ACC112 (cell line): ENCODE measurements at regions not wholly inside any gene's neighbourhood (a gene's known extent, or its start where the extent isn't known, plus 50 kb on each side); places are given as distances from the start of the nearest gene placed in this dataset.

ENCODE experiments used
- H2AFZ ChIP-seq: fragments of 200-600 bp; sonication (generic); one replicate; pipeline ENCODE4 v1.6.0; 2017; ENCODE audit warnings: antibody characterized with exemption, low read length; ENCODE audit not compliant: unreplicated experiment
- H3K27ac ChIP-seq: fragments of 200-600 bp; sonication (generic); 2 replicates; pipeline ENCODE4 v1.5.1; 2014; ENCODE audit warnings: low read depth, mild to moderate bottlenecking, antibody characterized with exemption, low read length, moderate library complexity
- H3K27me3 ChIP-seq: fragments of 200-600 bp; sonication (generic); 2 replicates; pipeline ENCODE4 v1.6.1; 2014; ENCODE audit warnings: mild to moderate bottlenecking, antibody characterized with exemption, low read length, moderate library complexity, mixed read lengths; ENCODE audit not compliant: insufficient read depth
- H3K36me3 ChIP-seq: fragments of 200-600 bp; sonication (generic); 2 replicates; pipeline ENCODE4 v1.6.1; 2016; ENCODE audit warnings: mild to moderate bottlenecking, antibody characterized with exemption, low read length, moderate library complexity, mixed read lengths; ENCODE audit not compliant: insufficient read depth
- H3K4me1 ChIP-seq: fragments of 200-600 bp; sonication (generic); one replicate; pipeline ENCODE4 v1.6.1; 2016; ENCODE audit warnings: low read length, mixed read lengths; ENCODE audit not compliant: insufficient read depth, unreplicated experiment, control insufficient read depth
- H3K4me3 ChIP-seq: fragments of 200-600 bp; sonication (generic); 2 replicates; pipeline ENCODE4 v1.5.1; 2014; ENCODE audit warnings: mild to moderate bottlenecking, low read depth, low read length
- H3K79me2 ChIP-seq: fragments of 200-600 bp; sonication (generic); one replicate; pipeline ENCODE4 v1.6.0; 2016; ENCODE audit warnings: low read length; ENCODE audit not compliant: control insufficient read depth, unreplicated experiment, insufficient read depth

DNA sequence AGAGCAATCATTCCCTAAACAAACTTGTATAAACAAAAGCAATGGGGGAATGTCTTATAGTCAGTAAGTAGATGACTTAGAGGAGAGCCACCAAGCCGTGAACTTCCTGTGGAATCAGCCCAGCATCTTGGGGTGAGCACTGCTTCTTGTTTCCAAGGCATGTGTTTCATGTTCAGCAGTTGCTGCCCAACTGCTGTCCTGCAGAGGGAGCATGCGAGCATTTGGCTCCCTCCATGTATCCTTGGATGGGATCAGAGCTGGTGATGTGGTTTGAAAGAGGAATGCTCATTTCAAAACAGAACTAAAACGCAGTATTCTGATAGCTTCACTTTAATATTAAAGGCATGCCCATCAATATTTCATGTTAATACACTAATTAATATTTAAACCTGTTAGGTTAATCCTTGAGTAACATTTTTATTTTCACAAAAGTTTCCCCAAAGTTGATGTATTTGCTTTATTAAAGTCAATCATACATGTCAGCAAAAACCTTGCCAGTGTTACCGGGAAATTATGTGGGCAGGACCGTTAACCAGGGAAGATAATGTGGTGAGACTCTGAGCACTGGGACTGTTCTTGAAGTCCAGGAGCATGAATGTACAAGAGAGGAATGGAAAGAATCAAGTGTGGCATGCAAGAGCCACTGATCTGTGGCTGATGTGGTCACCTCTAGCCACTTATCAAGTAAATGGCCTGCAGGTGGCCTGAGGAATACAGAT is 172.1 kb upstream of the GGTLC1 start:
- Histone ChIP-seq H3K4me1 (no peaks in the 10 kb centered on the region), H2AFZ (no peak overlapping the region), H3K36me3 (no peaks in the 10 kb centered on the region), H3K27me3 (peaks cover 16% of the 10 kb centered on the region; the same call in 1 of the 2 replicates), H3K4me3 (no peak overlapping the region), H3K27ac (no peak overlapping the region), H3K79me2 (no peaks in the 10 kb centered on the region)

DNA sequence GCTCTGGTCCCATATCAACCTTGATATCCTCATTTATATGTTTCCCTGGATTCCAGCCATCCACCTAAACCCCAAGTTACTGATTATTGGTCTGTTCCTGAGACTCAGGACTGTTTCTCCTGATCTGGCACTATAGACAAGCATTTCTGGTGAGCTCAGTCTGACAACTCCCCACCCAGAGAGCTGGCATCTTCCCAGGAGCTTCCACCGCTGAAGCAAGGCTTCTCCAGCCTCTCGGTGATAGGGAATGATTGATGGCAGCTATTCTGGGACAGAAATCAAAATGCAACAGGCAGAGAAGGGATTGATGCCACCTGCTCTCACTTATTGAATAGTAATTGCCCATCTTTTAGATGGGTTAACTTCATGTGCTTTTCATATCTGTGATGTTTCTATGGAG is 169.7 kb upstream of the GGTLC1 start:
- Histone ChIP-seq H3K27me3 (peaks cover 29% of the 10 kb centered on the region), H3K27ac (no peak overlapping the region), H2AFZ (no peak overlapping the region), H3K79me2 (no peaks in the 10 kb centered on the region), H3K36me3 (no peaks in the 10 kb centered on the region), H3K4me3 (no peak overlapping the region), H3K4me1 (no peaks in the 10 kb centered on the region)

DNA sequence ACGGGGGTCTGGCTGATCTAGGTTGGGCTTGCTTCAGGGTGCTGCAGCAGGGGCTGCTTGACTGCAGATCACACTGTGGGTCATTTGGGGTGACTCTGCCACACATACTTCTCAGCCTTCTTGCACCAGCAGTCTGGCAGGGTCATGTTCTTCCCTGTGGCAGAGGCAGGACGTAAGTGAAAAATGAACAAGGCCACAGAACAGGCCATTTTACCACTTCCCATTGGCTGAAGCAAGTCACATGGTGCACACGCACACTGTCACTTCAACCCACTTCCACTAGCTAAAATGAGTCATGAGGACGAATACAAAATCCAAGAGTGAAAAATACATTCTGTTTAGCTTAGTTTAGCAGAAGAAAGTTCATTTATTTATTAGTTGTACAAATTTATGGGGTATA is 168.6 kb upstream of the GGTLC1 start:
- H3K27me3 ChIP-seq: peaks cover 29% of the 10 kb centered on the region
- H2AFZ ChIP-seq: no peak overlapping the region
- H3K36me3 ChIP-seq: no peaks in the 10 kb centered on the region
- H3K4me3 ChIP-seq: no peak overlapping the region
- H3K79me2 ChIP-seq: no peaks in the 10 kb centered on the region
- H3K27ac ChIP-seq: no peak overlapping the region
- H3K4me1 ChIP-seq: no peaks in the 10 kb centered on the region

DNA sequence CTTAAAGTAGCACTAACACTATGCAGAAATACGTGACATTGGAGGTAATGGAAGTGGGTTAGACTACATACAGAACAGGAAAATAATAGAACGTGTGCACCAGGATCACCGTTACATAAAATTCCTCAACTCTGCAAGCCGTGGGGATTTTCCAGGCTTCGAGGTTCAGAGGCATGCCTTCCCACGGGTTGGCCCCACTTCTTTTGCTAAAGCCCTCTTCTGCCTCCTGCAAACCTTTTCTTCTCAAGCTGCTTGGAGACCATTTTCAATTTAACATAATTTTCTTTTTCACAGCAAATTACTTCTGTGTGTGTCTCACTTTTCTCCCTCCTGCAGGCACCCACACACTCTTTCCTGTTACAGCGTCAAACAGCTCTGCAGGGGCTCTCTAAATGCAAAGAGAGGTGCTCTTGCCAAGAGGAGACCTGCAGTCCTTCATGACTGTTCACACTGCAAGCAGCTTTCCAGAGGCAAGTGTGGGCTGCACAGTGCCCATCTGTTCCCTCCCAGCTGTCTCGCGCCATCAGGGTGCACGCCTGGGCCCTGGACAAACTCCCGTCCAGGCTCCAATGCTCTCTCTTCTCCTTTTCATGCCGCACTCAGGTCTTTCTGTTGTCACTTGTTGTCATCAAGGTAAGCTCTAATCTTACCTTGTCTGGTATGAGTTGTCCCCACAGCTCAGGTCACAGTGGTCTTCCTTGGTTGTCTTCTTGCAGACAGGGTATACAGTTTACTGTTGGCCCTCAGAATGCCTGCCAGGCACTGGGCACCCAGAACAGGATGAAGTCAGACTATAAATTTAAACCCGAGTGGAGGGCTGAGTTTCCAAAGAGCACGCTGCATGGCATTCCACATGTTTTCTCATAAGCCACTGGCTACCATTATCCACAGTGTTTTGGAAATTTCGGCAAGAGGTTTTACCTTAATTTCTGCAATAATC is 164.8 kb upstream of the GGTLC1 start:
- no peaks in the 10 kb centered on the region for H3K4me1 ChIP-seq
- peaks cover 24% of the 10 kb centered on the region for H3K27me3 ChIP-seq
- no peaks in the 10 kb centered on the region for H3K36me3 ChIP-seq
- no peak overlapping the region for H2AFZ ChIP-seq
- no peak overlapping the region for H3K4me3 ChIP-seq
- H3K79me2 ChIP-seq: no peaks in the 10 kb centered on the region
- H3K27ac ChIP-seq: no peak overlapping the region

DNA sequence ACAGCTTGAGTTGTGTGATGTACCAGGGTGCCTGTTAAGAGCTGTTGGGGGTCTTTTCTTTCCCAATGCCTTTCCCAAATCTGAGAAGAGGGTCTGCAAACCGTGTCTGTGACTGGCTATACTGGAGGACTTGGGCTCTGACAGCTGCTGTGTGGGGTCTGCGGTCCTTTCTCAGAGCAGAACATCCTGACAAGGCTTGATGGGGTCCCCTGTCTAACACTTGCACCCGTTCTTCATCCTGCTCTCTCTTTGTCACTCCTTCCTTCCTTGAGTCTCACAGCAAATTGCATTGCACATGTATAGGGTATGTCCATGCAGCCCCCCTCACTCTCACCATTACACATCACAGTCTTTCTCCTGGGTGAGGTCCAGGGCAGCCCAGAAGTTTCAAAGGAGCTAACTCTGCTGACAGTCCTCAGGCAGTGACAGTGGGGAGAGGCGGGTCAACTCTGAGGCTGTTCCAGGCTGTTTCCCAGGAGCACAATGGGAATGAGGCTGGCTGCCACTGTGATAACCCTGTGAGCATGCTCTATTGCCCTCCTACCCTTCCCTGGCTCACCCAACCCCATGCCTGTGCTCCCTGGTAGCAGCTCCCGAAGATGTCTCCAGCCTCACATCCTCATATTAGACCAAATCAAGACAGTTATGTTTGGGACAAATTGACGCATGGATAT is 163.2 kb upstream of the GGTLC1 start:
- Histone ChIP-seq H3K36me3 (no peaks in the 10 kb centered on the region), H3K27me3 (peaks cover 26% of the 10 kb centered on the region), H3K4me3 (no peak overlapping the region), H3K79me2 (no peaks in the 10 kb centered on the region), H2AFZ (no peak overlapping the region), H3K4me1 (no peaks in the 10 kb centered on the region), H3K27ac (no peak overlapping the region)

DNA sequence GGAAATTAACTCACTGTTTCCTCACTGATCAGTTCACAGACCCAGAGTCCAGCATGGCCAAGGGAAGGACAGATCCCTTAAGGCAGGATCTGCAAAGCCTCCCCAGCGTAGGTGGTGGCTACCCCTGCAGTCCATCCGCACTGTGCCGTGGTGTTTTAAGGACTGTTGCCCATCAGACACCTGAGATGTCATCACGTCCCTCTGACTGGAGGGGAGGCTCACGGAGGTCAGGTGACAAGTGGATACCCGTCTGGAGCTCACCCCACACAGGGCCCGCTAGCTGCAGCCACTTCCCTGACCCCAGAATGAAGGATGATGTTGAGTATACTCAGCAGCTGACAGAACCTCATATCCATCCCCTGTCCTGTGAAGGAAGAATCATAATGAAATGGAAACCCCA is 161.8 kb upstream of the GGTLC1 start:
- H3K36me3 ChIP-seq: no peaks in the 10 kb centered on the region
- H3K27ac ChIP-seq: no peak overlapping the region
- no peak overlapping the region for H3K4me3 ChIP-seq
- peaks cover 14% of the 10 kb centered on the region for H3K27me3 ChIP-seq
- no peaks in the 10 kb centered on the region for H3K4me1 ChIP-seq
- no peaks in the 10 kb centered on the region for H3K79me2 ChIP-seq
- H2AFZ ChIP-seq: no peak overlapping the region

DNA sequence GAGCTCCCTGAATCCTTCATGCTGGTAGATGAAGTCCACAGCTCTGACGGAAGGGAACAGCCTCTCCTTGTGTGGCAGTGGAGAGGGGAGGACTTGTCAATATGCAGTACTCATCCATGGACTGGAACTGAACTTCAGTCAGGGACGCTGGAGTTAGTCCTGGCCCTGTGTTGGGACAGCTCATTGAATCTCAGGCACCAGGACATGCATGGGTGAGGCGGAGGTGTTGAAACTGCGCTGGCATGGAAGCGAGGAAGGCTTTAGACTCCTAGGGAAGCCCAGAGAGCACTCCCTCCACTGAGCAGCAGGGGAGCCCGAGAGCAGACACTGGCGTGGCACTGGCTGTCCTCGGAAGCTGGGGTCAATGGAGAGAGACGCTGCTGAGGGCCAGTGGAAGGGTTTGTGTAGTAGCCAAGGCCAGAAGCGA is 161.3 kb upstream of the GGTLC1 start:
- Histone ChIP-seq H3K27ac (no peak overlapping the region), H3K4me3 (no peak overlapping the region)

DNA sequence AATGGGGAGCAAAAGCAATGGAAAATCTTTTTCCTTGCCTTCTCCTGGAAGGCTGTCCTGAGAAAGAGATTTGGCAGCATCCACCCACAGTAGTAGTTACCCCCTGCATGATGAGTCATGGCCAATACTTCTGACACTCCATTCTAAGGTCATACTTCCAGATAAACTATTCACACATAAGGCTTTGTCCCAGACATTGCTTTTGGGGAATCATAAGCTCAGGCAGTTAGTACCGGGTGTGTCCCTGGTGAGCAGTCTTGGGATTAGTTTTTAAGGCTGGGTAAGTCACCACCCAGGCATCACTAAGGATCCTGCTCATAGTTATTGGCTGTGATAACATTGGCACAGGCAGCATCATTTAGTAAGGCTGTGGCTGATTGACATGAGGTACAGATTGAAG is 160.6 kb upstream of the GGTLC1 start:
- Histone ChIP-seq H3K79me2 (no peaks in the 10 kb centered on the region), H3K27me3 (peaks cover 6% of the 10 kb centered on the region; the same call in 1 of the 2 replicates), H3K4me1 (no peaks in the 10 kb centered on the region), H3K4me3 (no peak overlapping the region), H3K27ac (no peak overlapping the region), H3K36me3 (no peaks in the 10 kb centered on the region), H2AFZ (no peak overlapping the region)

More for the DNA sequence above, 161.3 kb upstream of the GGTLC1 start:
- H2AFZ ChIP-seq: no peak overlapping the region
- H3K79me2 ChIP-seq: no peaks in the 10 kb centered on the region
- H3K36me3 ChIP-seq: no peaks in the 10 kb centered on the region
- H3K27me3 ChIP-seq: peaks cover 14% of the 10 kb centered on the region; the same call in 1 of the 2 replicates
- H3K4me1 ChIP-seq: no peaks in the 10 kb centered on the region

DNA sequence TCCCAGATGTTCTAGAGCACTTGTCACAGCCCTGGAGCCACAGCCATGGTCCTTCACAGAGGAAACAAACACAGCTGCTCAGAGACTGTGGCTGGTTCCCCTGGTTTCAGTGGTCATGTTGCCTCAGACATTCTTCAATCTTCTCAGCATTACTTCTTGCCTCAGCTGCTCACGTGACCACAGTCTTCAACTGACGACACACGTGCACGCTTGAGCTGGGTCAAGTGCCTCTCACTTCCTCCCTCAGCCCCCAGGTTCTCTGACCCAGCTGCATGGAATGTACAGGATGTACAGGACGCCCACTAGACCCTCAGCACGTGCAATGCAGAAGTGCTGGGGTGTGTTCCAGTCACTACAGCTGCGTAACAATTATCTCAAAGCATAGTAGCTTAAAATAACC is 159.8 kb upstream of the GGTLC1 start:
- Histone ChIP-seq H3K79me2 (no peaks in the 10 kb centered on the region), H3K27ac (no peak overlapping the region), H3K4me3 (no peak overlapping the region), H2AFZ (no peak overlapping the region), H3K36me3 (no peaks in the 10 kb centered on the region), H3K27me3 (0 out of 2 replicates have a peak, but pooled peaks cover 4% of the 10 kb centered on the region), H3K4me1 (no peaks in the 10 kb centered on the region)

DNA sequence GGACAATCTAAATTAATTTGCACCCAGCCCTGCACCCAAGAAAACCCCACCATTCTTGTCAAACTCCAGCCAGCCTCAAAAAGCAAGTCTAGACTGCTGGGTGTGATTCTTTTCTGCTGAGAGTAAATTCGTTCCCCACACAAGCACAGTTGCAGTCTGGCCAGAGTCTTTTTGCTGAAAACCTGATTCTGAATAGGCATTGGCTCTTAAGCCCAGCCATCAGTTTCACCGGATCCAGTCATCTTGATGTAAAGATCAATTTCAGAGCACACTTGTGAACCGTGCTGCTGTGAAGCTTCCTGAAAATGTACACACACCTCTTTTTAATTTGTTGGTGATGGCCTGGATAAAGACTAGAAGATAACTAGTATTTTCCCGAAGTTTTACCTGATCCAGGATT is 159.4 kb upstream of the GGTLC1 start:
- H3K27ac ChIP-seq: no peak overlapping the region
- no peak overlapping the region for H3K4me3 ChIP-seq
- no peaks in the 10 kb centered on the region for H3K36me3 ChIP-seq
- no peaks in the 10 kb centered on the region for H3K79me2 ChIP-seq
- H3K4me1 ChIP-seq: no peaks in the 10 kb centered on the region
- H3K27me3 ChIP-seq: 0 out of 2 replicates have a peak, but pooled peaks cover 4% of the 10 kb centered on the region
- no peak overlapping the region for H2AFZ ChIP-seq
